ENCODE measurements at regions not wholly inside any gene's neighbourhood (a gene's known extent, or its start where the extent isn't known, plus 50 kb on each side); places are given as distances from the start of the nearest gene placed in this dataset.
A peak's percentile ranks its signal among the peaks of the same experiment; 100 is the strongest.

DNA sequence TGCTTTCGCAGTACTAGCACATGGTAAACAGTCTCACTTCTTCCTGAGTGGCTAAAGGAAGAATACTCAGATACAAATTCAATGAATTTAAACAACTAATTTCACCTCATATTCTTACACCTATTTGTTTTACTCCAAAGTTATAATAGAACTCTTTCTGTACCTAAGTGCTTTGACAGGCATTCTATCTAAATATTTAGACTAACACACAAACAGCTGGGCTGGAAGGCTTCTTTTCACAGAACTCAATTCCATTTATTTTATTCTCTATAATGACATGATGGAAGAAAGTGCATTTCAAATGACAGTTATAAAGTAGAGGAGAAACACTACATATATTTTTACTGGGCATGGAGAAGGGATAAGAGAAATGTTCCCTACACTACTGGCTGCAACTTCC is 384.9 kb upstream of the SPTLC3 start:
- H3K9ac ChIP-seq, result no peak overlapping the region
- no peaks in the 10 kb centered on the region for H3K36me3 ChIP-seq (ENCODE audit: control insufficient read depth, insufficient read depth, low read length)
- no peak overlapping the region for H3K4me2 ChIP-seq (ENCODE audit: low read length)
- no peak overlapping the region for H2AFZ ChIP-seq
- H3K27ac ChIP-seq, result no peak overlapping the region
- H3K4me3 ChIP-seq (ENCODE audit: low read depth, low read length), result no peak overlapping the region
- no peaks in the 10 kb centered on the region for H3K9me3 ChIP-seq (ENCODE audit: control insufficient read depth, low read length)
- TF ChIP-seq CTCF (IDR thresholded peaks at IDR 0.05), result no peak
- H3K79me2 ChIP-seq, result no peaks in the 10 kb centered on the region
- no peaks in the 10 kb centered on the region for H3K27me3 ChIP-seq (ENCODE audit: control insufficient read depth, insufficient read depth, low read length)
- no peaks in the 10 kb centered on the region for H3K4me1 ChIP-seq

GRCh38 chr20:12627485-12627884 is 381.3 kb upstream of the SPTLC3 start:
- Histone ChIP-seq H3K4me1 (no peaks in the 10 kb centered on the region), H3K9ac (no peak overlapping the region), H3K4me2 (ENCODE audit: low read length) (no peak overlapping the region), H3K79me2 (no peaks in the 10 kb centered on the region), H3K36me3 (ENCODE audit: control insufficient read depth, insufficient read depth, low read length) (no peaks in the 10 kb centered on the region), H3K27me3 (ENCODE audit: control insufficient read depth, insufficient read depth, low read length) (no peaks in the 10 kb centered on the region), H2AFZ (no peak overlapping the region), H3K27ac (no peak overlapping the region), H3K9me3 (ENCODE audit: control insufficient read depth, low read length) (no peaks in the 10 kb centered on the region), H3K4me3 (ENCODE audit: low read depth, low read length) (no peak overlapping the region)
- TF ChIP-seq CTCF (IDR thresholded peaks at IDR 0.05), result no peak

GRCh38 chr20:12638633-12639312 is 370.0 kb upstream of the SPTLC3 start:
- no peaks in the 10 kb centered on the region for H3K9me3 ChIP-seq (ENCODE audit: control insufficient read depth, low read length)
- no peak overlapping the region for H3K4me2 ChIP-seq (ENCODE audit: low read length)
- H3K79me2 ChIP-seq, result no peaks in the 10 kb centered on the region
- no peaks in the 10 kb centered on the region for H3K4me1 ChIP-seq
- no peak overlapping the region for H3K27ac ChIP-seq
- H3K36me3 ChIP-seq (ENCODE audit: control insufficient read depth, insufficient read depth, low read length), result no peaks in the 10 kb centered on the region
- no peak for TF ChIP-seq CTCF (IDR thresholded peaks at IDR 0.05)
- no peaks in the 10 kb centered on the region for H3K27me3 ChIP-seq (ENCODE audit: control insufficient read depth, insufficient read depth, low read length)
- H2AFZ ChIP-seq, result no peak overlapping the region
- no peak overlapping the region for H3K9ac ChIP-seq
- no peak overlapping the region for H3K4me3 ChIP-seq (ENCODE audit: low read depth, low read length)

GRCh38 chr20:12640251-12640650 is 368.5 kb upstream of the SPTLC3 start:
- Histone ChIP-seq H3K4me1 (no peaks in the 10 kb centered on the region), H3K9me3 (ENCODE audit: control insufficient read depth, low read length) (no peaks in the 10 kb centered on the region), H3K79me2 (no peaks in the 10 kb centered on the region), H3K27ac (no peak overlapping the region), H2AFZ (no peak overlapping the region), H3K36me3 (ENCODE audit: control insufficient read depth, insufficient read depth, low read length) (no peaks in the 10 kb centered on the region), H3K27me3 (ENCODE audit: control insufficient read depth, insufficient read depth, low read length) (no peaks in the 10 kb centered on the region), H3K9ac (no peak overlapping the region), H3K4me3 (ENCODE audit: low read depth, low read length) (no peak overlapping the region), H3K4me2 (ENCODE audit: low read length) (no peak overlapping the region)
- no peak for TF ChIP-seq CTCF (IDR thresholded peaks at IDR 0.05)

DNA sequence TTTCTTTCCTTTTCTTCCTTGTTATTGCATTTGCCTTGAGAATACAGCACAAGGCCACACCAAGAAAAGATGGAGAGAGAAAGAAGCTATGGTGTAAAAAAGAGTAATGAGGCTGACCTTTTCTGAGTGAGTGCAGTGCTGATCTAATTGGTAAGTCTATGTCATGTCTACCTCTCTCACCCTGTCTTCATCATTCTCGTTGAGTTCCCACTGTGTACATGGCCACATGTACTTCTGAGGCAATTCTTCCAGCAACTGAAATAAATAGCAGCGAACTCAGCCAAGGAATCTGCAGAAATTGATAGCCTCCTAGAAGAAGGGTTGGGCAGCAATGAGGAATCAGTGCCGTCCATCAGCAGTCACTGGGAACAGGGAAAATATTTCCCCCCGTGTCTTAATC is 367.2 kb upstream of the SPTLC3 start:
- no peak for TF ChIP-seq CTCF (IDR thresholded peaks at IDR 0.05)

More for the DNA sequence above, 367.2 kb upstream of the SPTLC3 start:
- no peak overlapping the region for H3K27ac ChIP-seq
- no peak overlapping the region for H3K4me2 ChIP-seq (ENCODE audit: low read length)
- H3K27me3 ChIP-seq (ENCODE audit: control insufficient read depth, insufficient read depth, low read length), result no peaks in the 10 kb centered on the region
- H3K4me3 ChIP-seq (ENCODE audit: low read depth, low read length), result no peak overlapping the region
- H3K9me3 ChIP-seq (ENCODE audit: control insufficient read depth, low read length), result no peaks in the 10 kb centered on the region
- H3K36me3 ChIP-seq (ENCODE audit: control insufficient read depth, insufficient read depth, low read length), result no peaks in the 10 kb centered on the region
- H2AFZ ChIP-seq, result peak overlapping the region; percentile 20
- no peak overlapping the region for H3K9ac ChIP-seq
- H3K79me2 ChIP-seq, result no peaks in the 10 kb centered on the region
- no peaks in the 10 kb centered on the region for H3K4me1 ChIP-seq
